ENCODE measurements at regions not wholly inside any gene's neighbourhood (a gene's known extent, or its start where the extent isn't known, plus 50 kb on each side); places are given as distances from the start of the nearest gene placed in this dataset.

GRCh38 chr13:50309318-50309717 is 294.1 kb downstream of the KCNRG start:
- no peak for TF ChIP-seq CTCF (IDR thresholded peaks at IDR 0.05)
- no peak for TF ChIP-seq POLR2A (IDR thresholded peaks at IDR 0.05)
- no peak for TF ChIP-seq EP300 (IDR thresholded peaks at IDR 0.05)

Data from ovary (tissue), 3 donors.